ENCODE measurements at regions not wholly inside any gene's neighbourhood (a gene's known extent, or its start where the extent isn't known, plus 50 kb on each side); places are given as distances from the start of the nearest gene placed in this dataset.

DNA sequence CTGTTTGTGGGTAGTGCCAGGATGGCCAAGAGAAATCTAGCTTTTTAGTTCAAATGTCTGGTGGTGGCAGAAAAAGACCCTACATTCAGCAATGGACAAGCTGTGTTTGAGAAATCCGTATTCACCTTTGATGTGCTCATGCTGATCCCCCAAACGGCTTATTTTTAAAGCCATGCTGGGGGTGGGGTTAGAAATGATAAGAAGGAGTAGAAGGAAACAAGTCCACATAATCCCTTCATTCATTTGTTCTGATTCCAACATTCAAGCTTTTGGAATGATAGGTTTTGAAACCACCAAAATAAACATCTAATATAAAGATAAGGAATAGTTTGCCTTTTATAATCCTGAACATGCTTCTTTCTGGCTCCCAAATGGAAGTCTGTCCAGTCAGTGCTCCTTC, 92.0 kb upstream of the DKK2 start:
- Histone ChIP-seq H3K9ac (ENCODE audit: control insufficient read depth, insufficient read depth, low read length) (no peak overlapping the region), H3K27ac (ENCODE audit: control insufficient read depth, insufficient read depth) (no peak overlapping the region), H3K27me3 (replicated peaks in 1 of 2; ENCODE audit: control insufficient read depth in 2 of 2, insufficient read depth in 2 of 2, low read length in 1 of 2) (no peaks in the 10 kb centered on the region), H3K4me2 (ENCODE audit: control insufficient read depth, insufficient read depth) (no peak overlapping the region), H2AFZ (ENCODE audit: control insufficient read depth, low read depth, low read length) (no peak overlapping the region), H3K9me3 (replicated peaks; ENCODE audit: control insufficient read depth, insufficient read depth, low read length) (no peaks in the 10 kb centered on the region), H3K79me2 (ENCODE audit: control insufficient read depth, insufficient read depth, low read length) (no peaks in the 10 kb centered on the region), H4K20me1 (ENCODE audit: control insufficient read depth, insufficient read depth) (no peaks in the 10 kb centered on the region), H3K4me3 (no peak overlapping the region), H3K36me3 (ENCODE audit: control insufficient read depth in 2 of 2, insufficient read depth in 2 of 2, low read length in 1 of 2) (no peaks in the 10 kb centered on the region), H3K4me1 (ENCODE audit: control insufficient read depth, insufficient read depth, low read length) (no peaks in the 10 kb centered on the region)
- FAIRE-seq (no peak), ATAC-seq (no peak), DNase-seq (ENCODE audit: low read depth, low spot score) (no peak)
- ChIA-PET CTCF (no interaction called here), POLR2A (no interaction called here), RAD21 (ENCODE audit: unreplicated experiment) (no interaction called here), SMC1A (ENCODE audit: uncharacterized antibody, unreplicated experiment) (interaction anchor here (1.4 kb wide), 1 partner anchor 19 kb away, joined by 3 read pairs; no protein-coding TSS in a partner anchor)
- in situ Hi-C loops (cut with MboI) = no loop called here
- WGBS (ENCODE audit: insufficient coverage, insufficient replicate concordance, low lambda C conversion rate, missing lambda C conversion rate) = 12% methylated on average over 2 of the region's 2 CpGs
- TF ChIP-seq CBFB (IDR thresholded peaks at IDR 0.05; ENCODE audit: low read depth) (no peak), GABPA (IDR thresholded peaks at IDR 0.05; ENCODE audit: low read depth) (no peak), SREBF1 (IDR thresholded peaks at IDR 0.05; ENCODE audit: low read length) (no peak), SMAD1 (IDR thresholded peaks at IDR 0.05; ENCODE audit: low read depth, partially characterized antibody) (no peak), ASH2L (IDR thresholded peaks at IDR 0.05; ENCODE audit: borderline replicate concordance, low read depth) (no peak), ZBED1 (IDR thresholded peaks at IDR 0.05; ENCODE audit: borderline replicate concordance) (no peak), RUNX3 (IDR thresholded peaks at IDR 0.05; ENCODE audit: low read length) (no peak), HSF1 (IDR thresholded peaks at IDR 0.05; ENCODE audit: low read depth, low read length) (no peak), SMAD5 (IDR thresholded peaks at IDR 0.05; ENCODE audit: low read depth) (no peak), MEF2A (IDR thresholded peaks at IDR 0.05; ENCODE audit: insufficient read depth, low read depth, low read length) (no peak)
- TF ChIP-seq, protein P1, sequence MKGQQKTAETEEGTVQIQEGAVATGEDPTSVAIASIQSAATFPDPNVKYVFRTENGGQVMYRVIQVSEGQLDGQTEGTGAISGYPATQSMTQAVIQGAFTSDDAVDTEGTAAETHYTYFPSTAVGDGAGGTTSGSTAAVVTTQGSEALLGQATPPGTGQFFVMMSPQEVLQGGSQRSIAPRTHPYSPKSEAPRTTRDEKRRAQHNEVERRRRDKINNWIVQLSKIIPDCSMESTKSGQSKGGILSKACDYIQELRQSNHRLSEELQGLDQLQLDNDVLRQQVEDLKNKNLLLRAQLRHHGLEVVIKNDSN (IDR thresholded peaks at IDR 0.05; ENCODE audit: borderline replicate concordance, extremely low read length, insufficient read depth, low read depth, low read length) = no peak
- no TSS peak for BruUV-seq (replicated peaks)
- intact Hi-C loops (cut with micrococcal nuclease; ENCODE audit: unreplicated experiment) = no loop called here
